HepG2 (cell line): ENCODE measurements at regions not wholly inside any gene's neighbourhood (a gene's known extent, or its start where the extent isn't known, plus 50 kb on each side); places are given as distances from the start of the nearest gene placed in this dataset.

Source experiments
- ATF7 ChIP-seq, 2 experiments: fragments of 450-650 bp in 1 of 2; sonication (generic) in 1 of 2; formaldehyde crosslinking in 1 of 2; IDR thresholded peaks; 2 replicates each; pipeline versions ENCODE4 v1.4.0 to v1.6.1; 2016 to 2020; ENCODE audit warnings: antibody characterized with exemption in 1 of 2, mild to moderate bottlenecking in 1 of 2, missing genetic modification reagents in 1 of 2
- ATRX ChIP-seq: sonication (generic); formaldehyde crosslinking; IDR thresholded peaks from 2 replicates; pipeline ENCODE4 v1.4.0; 2020; ENCODE audit warnings: missing genetic modification reagents, borderline replicate concordance
- CBFB ChIP-seq: sonication (generic); formaldehyde crosslinking; IDR thresholded peaks from 2 replicates; pipeline ENCODE4 v1.4.0; 2020; ENCODE audit warnings: missing genetic modification reagents
- FOXJ3 ChIP-seq: sonication (generic); formaldehyde crosslinking; IDR thresholded peaks from 2 replicates; pipeline ENCODE4 v1.4.0; 2020; ENCODE audit warnings: missing genetic modification reagents, mild to moderate bottlenecking, borderline replicate concordance
- GABPB1 ChIP-seq: IDR thresholded peaks from 2 replicates; pipeline ENCODE4 v1.6.1; 2016; ENCODE audit warnings: mild to moderate bottlenecking, missing genetic modification reagents, moderate library complexity, missing compliant biosample characterization
- HNRNPLL ChIP-seq: fragments of 200-400 bp; formaldehyde crosslinking; IDR thresholded peaks from 2 replicates; pipeline ENCODE4 v1.6.1; 2017; ENCODE audit warnings: mild to moderate bottlenecking, low read depth, low read length; ENCODE audit not compliant: poor library complexity, severe bottlenecking
- MAFK ChIP-seq, 2 experiments: IDR thresholded peaks in 1 of 2; conservative IDR thresholded peaks in 1 of 2; 2 replicates each; pipeline ENCODE4 v1.6.1; 2011; ENCODE audit warnings: improper control_type of control experiment in 2 of 2, low read length in 2 of 2
- MED1 ChIP-seq: sonication (generic); formaldehyde crosslinking; IDR thresholded peaks from 2 replicates; pipeline ENCODE4 v1.4.0; 2020; ENCODE audit warnings: missing genetic modification reagents
- RBFOX2 ChIP-seq: fragments of 200-400 bp; formaldehyde crosslinking; IDR thresholded peaks from 2 replicates; pipeline ENCODE4 v1.6.1; 2017; ENCODE audit warnings: low read depth, mild to moderate bottlenecking, low read length
- SMAD1 ChIP-seq: sonication (generic); formaldehyde crosslinking; IDR thresholded peaks from 2 replicates; pipeline ENCODE4 v1.4.0; 2020; ENCODE audit warnings: missing genetic modification reagents, low read depth, mild to moderate bottlenecking, borderline replicate concordance
- YEATS2 ChIP-seq: sonication (generic); formaldehyde crosslinking; IDR thresholded peaks from 2 replicates; pipeline ENCODE4 v1.4.0; 2020; ENCODE audit warnings: missing genetic modification reagents, borderline replicate concordance
- ZNF605 ChIP-seq: sonication (generic); formaldehyde crosslinking; IDR thresholded peaks from 2 replicates; pipeline ENCODE4 v1.8.0; 2022; ENCODE audit warnings: mild to moderate bottlenecking, missing genetic modification reagents
- ZNF644 ChIP-seq: IDR thresholded peaks from 2 replicates; pipeline ENCODE4 v1.6.1; 2016; ENCODE audit warnings: low read depth
- TF ChIP-seq, protein P1 (sequence below): sonication (generic); formaldehyde crosslinking; IDR thresholded peaks from 2 replicates; pipeline ENCODE4 v1.4.0; 2020; ENCODE audit warnings: missing genetic modification reagents, mild to moderate bottlenecking, borderline replicate concordance
- TF ChIP-seq, protein P2 (sequence below): sonication (generic); formaldehyde crosslinking; IDR thresholded peaks from 2 replicates; pipeline ENCODE4 v1.5.1; 2020; ENCODE audit warnings: mild to moderate bottlenecking, missing genetic modification reagents, moderate library complexity
- TF ChIP-seq, protein P3 (sequence below): sonication (generic); formaldehyde crosslinking; conservative IDR thresholded peaks from 2 replicates; pipeline ENCODE4 v1.4.0; 2020; ENCODE audit warnings: mild to moderate bottlenecking, missing genetic modification reagents, moderate library complexity
- TF ChIP-seq, protein P4 (sequence below): IDR thresholded peaks from 2 replicates; pipeline ENCODE4 v1.6.1; 2016; ENCODE audit warnings: low read depth, borderline replicate concordance
- TF ChIP-seq, protein P5 (sequence below), 2 experiments: sonication (generic) in 1 of 2; formaldehyde crosslinking in 1 of 2; IDR thresholded peaks; 2 replicates each; pipeline versions ENCODE4 v1.4.0 to v1.6.1; 2018 to 2020; ENCODE audit warnings: missing genetic modification reagents in 2 of 2, borderline replicate concordance in 1 of 2, low read depth in 1 of 2, mild to moderate bottlenecking in 1 of 2, missing biosample characterization in 1 of 2
- TF ChIP-seq, protein P6 (sequence below): sonication (generic); formaldehyde crosslinking; conservative IDR thresholded peaks from 2 replicates; pipeline ENCODE4 v1.8.0; 2022; ENCODE audit warnings: missing genetic modification reagents

DNA sequence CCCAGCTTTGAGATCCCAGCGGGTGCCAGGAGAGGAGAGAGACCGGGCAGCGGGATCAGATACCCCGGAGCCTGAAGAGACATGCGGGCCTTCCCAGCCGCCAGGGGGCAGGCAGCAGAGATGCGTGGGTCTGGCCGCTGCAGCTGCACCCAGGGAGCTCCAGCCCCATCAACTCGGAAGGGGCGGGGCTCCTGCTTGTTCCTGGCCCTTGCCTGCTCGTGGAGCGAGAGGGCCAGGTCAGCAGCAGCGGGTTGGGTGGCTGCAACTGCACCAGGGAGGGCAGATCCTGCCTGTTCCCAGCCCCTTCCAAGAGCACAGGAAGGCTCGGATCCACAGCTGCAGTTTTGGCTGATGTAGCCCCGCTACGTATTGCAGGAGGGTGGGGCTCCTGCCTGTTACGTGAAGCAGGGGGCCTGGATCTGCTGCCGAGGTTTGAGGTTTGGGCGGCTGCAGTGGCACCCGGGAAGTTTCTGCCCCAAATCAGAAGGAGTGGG lies 532.8 kb downstream of the RFPL4B start (continued):
- TF ChIP-seq MED1 (CRISPR knock-in tag) = peak; percentile 55
- TF ChIP-seq, protein P1, sequence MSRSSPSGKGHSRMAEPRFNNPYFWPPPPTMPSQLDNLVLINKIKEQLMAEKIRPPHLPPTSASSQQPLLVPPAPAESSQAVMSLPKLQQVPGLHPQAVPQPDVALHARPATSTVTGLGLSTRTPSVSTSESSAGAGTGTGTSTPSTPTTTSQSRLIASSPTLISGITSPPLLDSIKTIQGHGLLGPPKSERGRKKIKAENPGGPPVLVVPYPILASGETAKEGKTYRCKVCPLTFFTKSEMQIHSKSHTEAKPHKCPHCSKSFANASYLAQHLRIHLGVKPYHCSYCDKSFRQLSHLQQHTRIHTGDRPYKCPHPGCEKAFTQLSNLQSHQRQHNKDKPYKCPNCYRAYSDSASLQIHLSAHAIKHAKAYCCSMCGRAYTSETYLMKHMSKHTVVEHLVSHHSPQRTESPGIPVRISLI = peak; percentile 42; the same call in 1 of the 2 replicates
- peak; percentile 83; the same call in 1 of the 2 replicates for TF ChIP-seq SMAD1 (CRISPR knock-in tag)
- peak; percentile 57 for TF ChIP-seq ZNF644 (CRISPR knock-in tag)
- TF ChIP-seq ATRX (CRISPR knock-in tag) = no peak
- peak; percentile 61 for TF ChIP-seq RBFOX2
- no peak for TF ChIP-seq ATF7 (IDR thresholded peaks at IDR 0.05)
- no peak for TF ChIP-seq ATF7 (CRISPR knock-in tag; IDR thresholded peaks at IDR 0.05)
- TF ChIP-seq MAFK (conservative IDR thresholded peaks at IDR 0.05 in 1 of 2, IDR thresholded peaks at IDR 0.05 in 1 of 2; ENCODE audit: low read length in 2 of 2) = no peak
- TF ChIP-seq HNRNPLL = peak; percentile 49
- TF ChIP-seq, protein P2, sequence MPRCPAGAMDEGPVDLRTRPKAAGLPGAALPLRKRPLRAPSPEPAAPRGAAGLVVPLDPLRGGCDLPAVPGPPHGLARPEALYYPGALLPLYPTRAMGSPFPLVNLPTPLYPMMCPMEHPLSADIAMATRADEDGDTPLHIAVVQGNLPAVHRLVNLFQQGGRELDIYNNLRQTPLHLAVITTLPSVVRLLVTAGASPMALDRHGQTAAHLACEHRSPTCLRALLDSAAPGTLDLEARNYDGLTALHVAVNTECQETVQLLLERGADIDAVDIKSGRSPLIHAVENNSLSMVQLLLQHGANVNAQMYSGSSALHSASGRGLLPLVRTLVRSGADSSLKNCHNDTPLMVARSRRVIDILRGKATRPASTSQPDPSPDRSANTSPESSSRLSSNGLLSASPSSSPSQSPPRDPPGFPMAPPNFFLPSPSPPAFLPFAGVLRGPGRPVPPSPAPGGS = peak; percentile 71; the same call in 1 of the 2 replicates
- TF ChIP-seq, protein P3, sequence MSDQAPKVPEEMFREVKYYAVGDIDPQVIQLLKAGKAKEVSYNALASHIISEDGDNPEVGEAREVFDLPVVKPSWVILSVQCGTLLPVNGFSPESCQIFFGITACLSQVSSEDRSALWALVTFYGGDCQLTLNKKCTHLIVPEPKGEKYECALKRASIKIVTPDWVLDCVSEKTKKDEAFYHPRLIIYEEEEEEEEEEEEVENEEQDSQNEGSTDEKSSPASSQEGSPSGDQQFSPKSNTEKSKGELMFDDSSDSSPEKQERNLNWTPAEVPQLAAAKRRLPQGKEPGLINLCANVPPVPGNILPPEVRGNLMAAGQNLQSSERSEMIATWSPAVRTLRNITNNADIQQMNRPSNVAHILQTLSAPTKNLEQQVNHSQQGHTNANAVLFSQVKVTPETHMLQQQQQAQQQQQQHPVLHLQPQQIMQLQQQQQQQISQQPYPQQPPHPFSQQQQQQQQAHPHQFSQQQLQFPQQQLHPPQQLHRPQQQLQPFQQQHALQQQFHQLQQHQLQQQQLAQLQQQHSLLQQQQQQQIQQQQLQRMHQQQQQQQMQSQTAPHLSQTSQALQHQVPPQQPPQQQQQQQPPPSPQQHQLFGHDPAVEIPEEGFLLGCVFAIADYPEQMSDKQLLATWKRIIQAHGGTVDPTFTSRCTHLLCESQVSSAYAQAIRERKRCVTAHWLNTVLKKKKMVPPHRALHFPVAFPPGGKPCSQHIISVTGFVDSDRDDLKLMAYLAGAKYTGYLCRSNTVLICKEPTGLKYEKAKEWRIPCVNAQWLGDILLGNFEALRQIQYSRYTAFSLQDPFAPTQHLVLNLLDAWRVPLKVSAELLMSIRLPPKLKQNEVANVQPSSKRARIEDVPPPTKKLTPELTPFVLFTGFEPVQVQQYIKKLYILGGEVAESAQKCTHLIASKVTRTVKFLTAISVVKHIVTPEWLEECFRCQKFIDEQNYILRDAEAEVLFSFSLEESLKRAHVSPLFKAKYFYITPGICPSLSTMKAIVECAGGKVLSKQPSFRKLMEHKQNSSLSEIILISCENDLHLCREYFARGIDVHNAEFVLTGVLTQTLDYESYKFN (CRISPR knock-in tag) = 0 out of 2 replicates have a peak, but pooled peaks have one; percentile 22
- TF ChIP-seq, protein P4, sequence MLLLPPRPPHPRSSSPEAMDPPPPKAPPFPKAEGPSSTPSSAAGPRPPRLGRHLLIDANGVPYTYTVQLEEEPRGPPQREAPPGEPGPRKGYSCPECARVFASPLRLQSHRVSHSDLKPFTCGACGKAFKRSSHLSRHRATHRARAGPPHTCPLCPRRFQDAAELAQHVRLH (CRISPR knock-in tag) = peak; percentile 95
- TF ChIP-seq ZNF605 (CRISPR knock-in tag) = peak; percentile 95
- peak; percentile 71; the same call in 1 of the 2 replicates for TF ChIP-seq FOXJ3 (CRISPR knock-in tag)
- TF ChIP-seq GABPB1 (CRISPR knock-in tag) = peak; percentile 93
- peak; percentile 75 for TF ChIP-seq CBFB (CRISPR knock-in tag)
- TF ChIP-seq, protein P5, sequence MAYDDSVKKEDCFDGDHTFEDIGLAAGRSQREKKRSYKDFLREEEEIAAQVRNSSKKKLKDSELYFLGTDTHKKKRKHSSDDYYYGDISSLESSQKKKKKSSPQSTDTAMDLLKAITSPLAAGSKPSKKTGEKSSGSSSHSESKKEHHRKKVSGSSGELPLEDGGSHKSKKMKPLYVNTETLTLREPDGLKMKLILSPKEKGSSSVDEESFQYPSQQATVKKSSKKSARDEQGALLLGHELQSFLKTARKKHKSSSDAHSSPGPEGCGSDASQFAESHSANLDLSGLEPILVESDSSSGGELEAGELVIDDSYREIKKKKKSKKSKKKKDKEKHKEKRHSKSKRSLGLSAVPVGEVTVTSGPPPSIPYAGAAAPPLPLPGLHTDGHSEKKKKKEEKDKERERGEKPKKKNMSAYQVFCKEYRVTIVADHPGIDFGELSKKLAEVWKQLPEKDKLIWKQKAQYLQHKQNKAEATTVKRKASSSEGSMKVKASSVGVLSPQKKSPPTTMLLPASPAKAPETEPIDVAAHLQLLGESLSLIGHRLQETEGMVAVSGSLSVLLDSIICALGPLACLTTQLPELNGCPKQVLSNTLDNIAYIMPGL (CRISPR knock-in tag; IDR thresholded peaks at IDR 0.05; ENCODE audit: borderline replicate concordance in 1 of 2, low read depth in 1 of 2) = peak; percentile 96
- TF ChIP-seq YEATS2 (CRISPR knock-in tag) = peak; percentile 70; the same call in 1 of the 2 replicates
- TF ChIP-seq, protein P6, sequence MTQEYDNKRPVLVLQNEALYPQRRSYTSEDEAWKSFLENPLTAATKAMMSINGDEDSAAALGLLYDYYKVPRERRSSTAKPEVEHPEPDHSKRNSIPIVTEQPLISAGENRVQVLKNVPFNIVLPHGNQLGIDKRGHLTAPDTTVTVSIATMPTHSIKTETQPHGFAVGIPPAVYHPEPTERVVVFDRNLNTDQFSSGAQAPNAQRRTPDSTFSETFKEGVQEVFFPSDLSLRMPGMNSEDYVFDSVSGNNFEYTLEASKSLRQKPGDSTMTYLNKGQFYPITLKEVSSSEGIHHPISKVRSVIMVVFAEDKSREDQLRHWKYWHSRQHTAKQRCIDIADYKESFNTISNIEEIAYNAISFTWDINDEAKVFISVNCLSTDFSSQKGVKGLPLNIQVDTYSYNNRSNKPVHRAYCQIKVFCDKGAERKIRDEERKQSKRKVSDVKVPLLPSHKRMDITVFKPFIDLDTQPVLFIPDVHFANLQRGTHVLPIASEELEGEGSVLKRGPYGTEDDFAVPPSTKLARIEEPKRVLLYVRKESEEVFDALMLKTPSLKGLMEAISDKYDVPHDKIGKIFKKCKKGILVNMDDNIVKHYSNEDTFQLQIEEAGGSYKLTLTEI (CRISPR knock-in tag) = no peak
